Fibroblast of skin of abdomen (primary cell): ENCODE measurements at regions not wholly inside any gene's neighbourhood (a gene's known extent, or its start where the extent isn't known, plus 50 kb on each side); places are given as distances from the start of the nearest gene placed in this dataset.
"Not testable (repeated sequence)": the region's sequence is repeated elsewhere in the genome, so short reads cannot be mapped to it uniquely, and the experiment has no call there.

ENCODE experiments used
- DNase-seq: peaks from one replicate; pipeline ENCODE4 v3.0.0-alpha.2; 2013

- DNase-seq, result peak; percentile 40
These were observed 753.6 kb downstream of the RAPGEF2 start for GRCh38 chr4:159856451-159856850.

- no peak for DNase-seq
These were observed 756.8 kb downstream of the RAPGEF2 start for GRCh38 chr4:159859656-159860148.

GRCh38 chr4:159860945-159861344 lies 758.1 kb downstream of the RAPGEF2 start:
- no peak for DNase-seq

- no peak for DNase-seq
These were observed 761.5 kb downstream of the RAPGEF2 start for GRCh38 chr4:159864337-159864736.

- no peak for DNase-seq
These were observed 764.8 kb downstream of the RAPGEF2 start for GRCh38 chr4:159867673-159868072.

- DNase-seq, result not testable (repeated sequence)
These were observed 766.1 kb downstream of the RAPGEF2 start for GRCh38 chr4:159868936-159869335.

- peak; percentile 43 for DNase-seq
These were observed 768.3 kb downstream of the RAPGEF2 start for GRCh38 chr4:159871141-159871540.

- no peak for DNase-seq
These were observed 778.3 kb downstream of the RAPGEF2 start for GRCh38 chr4:159881158-159881557.

- no peak for DNase-seq
These were observed 782.1 kb downstream of the RAPGEF2 start for GRCh38 chr4:159884989-159885388.

- DNase-seq, result no peak
These were observed 796.7 kb downstream of the RAPGEF2 start for GRCh38 chr4:159899596-159899995.

- no peak for DNase-seq
These were observed 797.7 kb downstream of the RAPGEF2 start for GRCh38 chr4:159900562-159900961.

- no peak for DNase-seq
These were observed 799.8 kb downstream of the RAPGEF2 start for GRCh38 chr4:159902648-159903047.

- no peak for DNase-seq
These were observed 802.0 kb downstream of the RAPGEF2 start for GRCh38 chr4:159904906-159905305.

GRCh38 chr4:159906051-159906450 lies 803.2 kb downstream of the RAPGEF2 start:
- DNase-seq, result no peak

- DNase-seq, result no peak
These were observed 803.6 kb downstream of the RAPGEF2 start for GRCh38 chr4:159906517-159906916.

GRCh38 chr4:159910721-159911120 lies 807.8 kb downstream of the RAPGEF2 start:
- DNase-seq, result no peak

GRCh38 chr4:159922119-159922518 lies 819.2 kb downstream of the RAPGEF2 start:
- DNase-seq, result no peak

- DNase-seq, result no peak
These were observed 822.9 kb downstream of the RAPGEF2 start for GRCh38 chr4:159925770-159926169.

- DNase-seq, result no peak
These were observed 824.0 kb downstream of the RAPGEF2 start for GRCh38 chr4:159926871-159927270.

GRCh38 chr4:159927781-159928180 lies 824.9 kb downstream of the RAPGEF2 start:
- no peak for DNase-seq

GRCh38 chr4:159934602-159935001 lies 831.7 kb downstream of the RAPGEF2 start:
- DNase-seq, result not testable (repeated sequence)

- no peak for DNase-seq
These were observed 834.7 kb downstream of the RAPGEF2 start for GRCh38 chr4:159937595-159937994.

- not testable (repeated sequence) for DNase-seq
These were observed 836.8 kb downstream of the RAPGEF2 start for GRCh38 chr4:159939681-159940080.

GRCh38 chr4:159941076-159941475 lies 838.2 kb downstream of the RAPGEF2 start:
- no peak for DNase-seq

- DNase-seq, result no peak
These were observed 841.6 kb downstream of the RAPGEF2 start for GRCh38 chr4:159944477-159944876.
